Sigmoid colon (tissue), 6 donors: ENCODE measurements at regions not wholly inside any gene's neighbourhood (a gene's known extent, or its start where the extent isn't known, plus 50 kb on each side); places are given as distances from the start of the nearest gene placed in this dataset.

Source experiments
- DNase-seq: peaks from one replicate; pipeline ENCODE4 v3.0.0-alpha.2; 2019
- H3K27ac ChIP-seq, 4 donors: fragments of 200-600 bp; sonication (generic); one replicate each; pipeline ENCODE4 v1.5.1; 2016 to 2019; ENCODE audit warnings: mild to moderate bottlenecking in 1 of 4
- H3K27me3 ChIP-seq, 3 donors: fragments of 200-600 bp; sonication (generic); one replicate each; pipeline ENCODE4 v1.5.1; 2019; ENCODE audit warnings: mild to moderate bottlenecking in 1 of 3
- H3K36me3 ChIP-seq, 4 donors: fragments of 200-600 bp; sonication (generic); one replicate each; pipeline ENCODE4 v1.5.1; 2016 to 2019
- H3K4me1 ChIP-seq, 4 donors: fragments of 200-600 bp; sonication (generic); one replicate each; pipeline ENCODE4 v1.5.1; 2017 to 2019
- H3K4me3 ChIP-seq, 4 donors: fragments of 200-600 bp; sonication (generic); one replicate each; pipeline ENCODE4 v1.5.1; 2017 to 2019; ENCODE audit warnings: mild to moderate bottlenecking in 2 of 4, moderate library complexity in 1 of 4
- H3K9me3 ChIP-seq, 4 donors: fragments of 200-600 bp in 3 of 4; sonication (generic) in 3 of 4; one replicate each; pipeline versions ENCODE4 v1.5.1 to v1.6.1; 2013 to 2019
- EP300 ChIP-seq, 4 donors: sonication (generic); formaldehyde crosslinking; IDR thresholded peaks; one replicate each; pipeline ENCODE4 v1.6.1; 2017; ENCODE audit warnings: antibody characterized with exemption in 4 of 4
- POLR2A ChIP-seq, 2 donors: fragments of 450-650 bp; IDR thresholded peaks; one replicate each; pipeline ENCODE4 v1.6.1; 2016; ENCODE audit warnings: antibody characterized with exemption in 2 of 2, mild to moderate bottlenecking in 2 of 2, moderate library complexity in 2 of 2
- POLR2AphosphoS5 ChIP-seq, 4 donors: sonication (generic); formaldehyde crosslinking; IDR thresholded peaks; one replicate each; pipeline ENCODE4 v1.6.1; 2017; ENCODE audit warnings: antibody characterized with exemption in 4 of 4
- WGBS, 2 donors: extraction: QIAGEN DNeasy Blood & Tissue Kit; methylation state at CpG; one replicate each; pipeline ENCODE4 v1.1.7; 2013; 5-methylcytosine and 5-hydroxymethylcytosine counted together
- intact Hi-C: fragments of 100-400 bp; cut with DNase I; formaldehyde crosslinking; loops from one replicate; pipeline ENCODE4 v1.15.1; 2023
- TF ChIP-seq, protein P1 (sequence below), 4 experiments: fragments of 450-650 bp in 3 of 4; fragments of 200-600 bp in 1 of 4; IDR thresholded peaks; one replicate each; pipeline ENCODE4 v1.5.1; 2016 to 2019; ENCODE audit warnings: antibody characterized with exemption in 4 of 4, mild to moderate bottlenecking in 3 of 4, moderate library complexity in 2 of 4
- donor health status: healthy with polysubstance abuse.
- donor health status: healthy.

- Histone ChIP-seq H3K27me3 (no peaks in the 10 kb centered on the region), H3K36me3 (no peaks in the 10 kb centered on the region), H3K4me3 (no peak overlapping the region), H3K9me3 (peaks cover 0 to 5% (median under 1%) of the 10 kb centered on the region in 4 donors), H3K27ac (no peak overlapping the region), H3K4me1 (no peaks in the 10 kb centered on the region)
- WGBS, 2 donors, result 70 to 77% methylated on average over 11 of the region's 11 CpGs
- DNase-seq, result no peak
- TF ChIP-seq POLR2A (IDR thresholded peaks at IDR 0.05) (no peak), EP300 (IDR thresholded peaks at IDR 0.05) (no peak), POLR2AphosphoS5 (IDR thresholded peaks at IDR 0.05) (no peak)
- TF ChIP-seq, protein P1, sequence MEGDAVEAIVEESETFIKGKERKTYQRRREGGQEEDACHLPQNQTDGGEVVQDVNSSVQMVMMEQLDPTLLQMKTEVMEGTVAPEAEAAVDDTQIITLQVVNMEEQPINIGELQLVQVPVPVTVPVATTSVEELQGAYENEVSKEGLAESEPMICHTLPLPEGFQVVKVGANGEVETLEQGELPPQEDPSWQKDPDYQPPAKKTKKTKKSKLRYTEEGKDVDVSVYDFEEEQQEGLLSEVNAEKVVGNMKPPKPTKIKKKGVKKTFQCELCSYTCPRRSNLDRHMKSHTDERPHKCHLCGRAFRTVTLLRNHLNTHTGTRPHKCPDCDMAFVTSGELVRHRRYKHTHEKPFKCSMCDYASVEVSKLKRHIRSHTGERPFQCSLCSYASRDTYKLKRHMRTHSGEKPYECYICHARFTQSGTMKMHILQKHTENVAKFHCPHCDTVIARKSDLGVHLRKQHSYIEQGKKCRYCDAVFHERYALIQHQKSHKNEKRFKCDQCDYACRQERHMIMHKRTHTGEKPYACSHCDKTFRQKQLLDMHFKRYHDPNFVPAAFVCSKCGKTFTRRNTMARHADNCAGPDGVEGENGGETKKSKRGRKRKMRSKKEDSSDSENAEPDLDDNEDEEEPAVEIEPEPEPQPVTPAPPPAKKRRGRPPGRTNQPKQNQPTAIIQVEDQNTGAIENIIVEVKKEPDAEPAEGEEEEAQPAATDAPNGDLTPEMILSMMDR (IDR thresholded peaks at IDR 0.05), result no peak
- intact Hi-C loops, result no loop called here
Measured at GRCh38 chr6:148068437-148069061, 274.1 kb upstream of the SASH1 start.

DNA sequence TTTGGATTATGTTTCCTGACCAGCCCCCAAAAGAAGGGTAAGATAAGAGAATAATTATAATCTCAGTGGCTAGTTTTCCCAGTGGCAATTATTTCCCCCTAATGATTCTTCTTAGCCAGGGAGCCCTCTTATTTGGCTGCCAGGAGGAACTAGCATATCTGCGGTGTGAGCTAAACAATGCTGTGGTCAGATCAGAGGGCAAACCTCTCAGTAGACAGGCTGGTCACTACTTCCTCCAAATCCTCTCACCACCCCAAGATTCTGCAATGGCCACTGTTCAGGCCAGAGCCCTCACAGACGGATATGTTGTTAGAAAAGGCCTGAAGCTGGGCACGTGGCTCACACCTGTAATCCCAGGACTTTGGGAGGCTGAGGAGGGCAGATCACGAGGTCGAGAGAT lies 273.4 kb upstream of the SASH1 start:
- intact Hi-C loops, result no loop called here

GRCh38 chr6:148074291-148074690 lies 268.3 kb upstream of the SASH1 start:
- Histone ChIP-seq H3K36me3 (no peaks in the 10 kb centered on the region), H3K9me3 (peaks cover 0 to 5% (median 0%) of the 10 kb centered on the region in 4 donors), H3K4me1 (no peaks in the 10 kb centered on the region), H3K4me3 (no peak overlapping the region), H3K27me3 (no peaks in the 10 kb centered on the region), H3K27ac (no peak overlapping the region)
- intact Hi-C loops, result no loop called here
- DNase-seq, result no peak
- TF ChIP-seq EP300 (IDR thresholded peaks at IDR 0.05) (no peak), POLR2A (IDR thresholded peaks at IDR 0.05) (no peak), POLR2AphosphoS5 (IDR thresholded peaks at IDR 0.05) (no peak)
- TF ChIP-seq, protein P1 (IDR thresholded peaks at IDR 0.05), result no peak
- 84 to 93% methylated on average over 6 of the region's 6 CpGs for WGBS, 2 donors

More for the DNA sequence above, 273.4 kb upstream of the SASH1 start:
- no peaks in the 10 kb centered on the region for H3K36me3 ChIP-seq
- H3K4me3 ChIP-seq, result no peak overlapping the region
- H3K27me3 ChIP-seq, result no peaks in the 10 kb centered on the region
- H3K4me1 ChIP-seq, result no peaks in the 10 kb centered on the region
- WGBS, 2 donors, result 94% methylated on average over 5 of the region's 5 CpGs
- DNase-seq, result no peak
- H3K9me3 ChIP-seq, result peaks cover 0 to 5% (median 0%) of the 10 kb centered on the region in 4 donors
- TF ChIP-seq, protein P1 (IDR thresholded peaks at IDR 0.05), result no peak
- no peak overlapping the region for H3K27ac ChIP-seq

DNA sequence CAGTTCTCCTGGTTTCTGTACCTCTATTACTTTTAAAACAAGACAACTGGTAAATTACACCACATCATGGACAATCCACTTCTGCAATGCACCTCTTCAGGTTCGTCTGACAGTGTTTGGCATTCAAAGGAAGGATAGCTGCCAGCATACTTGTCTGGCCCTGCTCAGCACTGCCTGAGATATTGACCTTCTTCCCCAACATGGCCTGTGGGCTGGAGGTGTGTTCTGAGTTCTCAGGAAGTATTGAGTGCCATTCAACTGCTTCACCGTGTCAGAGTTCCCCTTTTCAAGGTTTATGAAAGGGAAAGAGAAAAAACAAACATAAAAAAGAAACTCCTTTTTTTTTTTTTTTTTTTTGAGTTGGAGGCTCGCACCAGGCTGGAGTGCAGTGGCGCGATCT lies 267.9 kb upstream of the SASH1 start:
- no peaks in the 10 kb centered on the region for H3K27me3 ChIP-seq
- WGBS, 2 donors, result 58 to 70% methylated on average over 5 of the region's 5 CpGs
- H3K4me3 ChIP-seq, result no peak overlapping the region
- no peaks in the 10 kb centered on the region for H3K36me3 ChIP-seq
- no peak overlapping the region for H3K27ac ChIP-seq
- no peak for DNase-seq
- peaks cover 0 to 5% (median 0%) of the 10 kb centered on the region in 4 donors for H3K9me3 ChIP-seq
- intact Hi-C loops, result no loop called here
- H3K4me1 ChIP-seq, result no peaks in the 10 kb centered on the region
- TF ChIP-seq EP300 (IDR thresholded peaks at IDR 0.05) (no peak), POLR2A (IDR thresholded peaks at IDR 0.05) (no peak), POLR2AphosphoS5 (IDR thresholded peaks at IDR 0.05) (no peak)
- TF ChIP-seq, protein P1 (IDR thresholded peaks at IDR 0.05), result no peak

DNA sequence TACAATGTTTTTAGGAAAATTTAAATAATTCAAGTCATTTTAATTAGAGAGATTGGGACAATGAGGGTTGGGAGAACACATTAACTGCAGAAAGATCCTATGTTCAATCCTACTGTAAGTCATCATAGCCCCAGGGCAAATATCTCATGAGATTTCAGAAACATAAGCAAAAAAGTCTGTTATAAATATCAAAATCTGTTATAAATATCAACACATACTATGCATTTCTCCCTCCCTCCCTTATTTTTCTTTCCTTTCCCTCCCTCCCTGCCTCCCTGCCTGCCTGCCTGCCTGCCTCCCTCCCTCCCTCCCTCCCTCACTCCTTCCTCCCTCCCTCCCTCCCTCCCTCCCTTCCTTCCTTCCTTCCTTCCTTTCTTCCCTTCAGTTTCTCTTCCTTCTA lies 267.3 kb upstream of the SASH1 start:
- Histone ChIP-seq H3K27ac (no peak overlapping the region), H3K4me3 (no peak overlapping the region), H3K4me1 (no peaks in the 10 kb centered on the region), H3K36me3 (no peaks in the 10 kb centered on the region), H3K27me3 (no peaks in the 10 kb centered on the region), H3K9me3 (peaks cover 0 to 5% (median 0%) of the 10 kb centered on the region in 4 donors)
- TF ChIP-seq, protein P1 (IDR thresholded peaks at IDR 0.05), result no peak
- TF ChIP-seq POLR2AphosphoS5 (IDR thresholded peaks at IDR 0.05) (no peak), EP300 (IDR thresholded peaks at IDR 0.05) (no peak), POLR2A (IDR thresholded peaks at IDR 0.05) (no peak)
- no peak for DNase-seq
- intact Hi-C loops, result no loop called here
